NCI-H2171 treated with DMSO at 0.1 percent for 48 hours (cell line): ENCODE measurements at regions not wholly inside any gene's neighbourhood (a gene's known extent, or its start where the extent isn't known, plus 50 kb on each side); places are given as distances from the start of the nearest gene placed in this dataset.

Source experiments
- DNase-seq: peaks from one replicate; lab custom pipeline; 2025; lab: John Stamatoyannopoulos, UW

DNA sequence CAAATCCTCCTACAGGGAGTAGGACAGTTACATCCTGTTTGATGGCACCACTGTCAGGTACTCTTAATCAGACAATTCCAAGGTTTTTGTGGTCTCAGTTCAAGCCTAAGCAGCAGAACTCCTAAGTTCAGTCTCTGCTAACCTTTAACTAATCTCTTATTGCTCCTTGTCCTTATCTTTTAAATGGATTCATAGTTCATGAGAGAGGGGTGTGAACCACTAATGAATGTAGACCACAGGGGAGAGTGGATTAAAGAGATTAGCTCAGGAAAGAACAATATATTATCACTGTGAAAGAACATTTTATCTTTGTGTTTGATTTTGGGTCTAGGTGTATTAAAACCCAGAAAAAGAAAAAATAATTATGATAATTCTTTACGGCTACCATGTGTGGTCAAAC lies 168.9 kb downstream of the DCK start:
- DNase-seq, result no peak

DNA sequence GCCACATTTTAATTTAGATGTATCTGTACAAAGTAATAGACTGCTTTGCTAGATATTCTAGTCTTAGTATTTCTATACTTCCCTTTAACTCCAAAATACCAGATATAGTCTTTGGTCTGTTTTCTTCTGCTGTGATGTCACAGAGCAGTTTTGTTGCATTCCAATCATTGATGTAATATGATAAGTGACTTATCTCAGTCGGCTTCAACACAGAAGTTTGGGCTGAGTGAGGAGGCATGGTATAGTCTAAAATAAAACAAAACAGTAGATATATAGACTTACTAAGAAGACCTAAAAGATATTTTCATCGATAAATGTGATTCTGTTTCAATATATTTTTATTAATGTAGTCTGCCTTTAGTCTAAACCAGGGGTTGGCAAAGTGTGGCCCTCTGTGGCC lies 169.9 kb downstream of the DCK start:
- no peak for DNase-seq

DNA sequence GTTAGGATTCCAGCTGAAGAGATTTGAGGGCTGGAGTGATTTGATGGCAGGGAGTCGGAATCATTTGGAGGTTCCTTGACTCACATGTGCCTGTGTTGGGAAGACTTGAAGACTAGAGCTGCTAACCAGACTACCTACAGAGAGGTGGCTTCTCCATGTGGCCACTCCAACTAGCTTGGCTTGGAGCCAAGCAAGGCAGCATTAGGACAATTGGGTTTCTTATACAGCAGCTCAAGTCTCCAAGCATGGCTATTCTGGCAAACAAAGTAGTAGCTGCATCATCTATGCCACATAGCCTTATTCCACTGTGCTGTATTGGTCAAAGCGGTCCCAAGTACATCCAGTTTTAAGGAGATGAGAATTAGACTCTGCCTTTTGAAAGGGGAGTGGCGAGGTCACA lies 171.7 kb upstream of the SLC4A4 start:
- DNase-seq, result no peak

DNA sequence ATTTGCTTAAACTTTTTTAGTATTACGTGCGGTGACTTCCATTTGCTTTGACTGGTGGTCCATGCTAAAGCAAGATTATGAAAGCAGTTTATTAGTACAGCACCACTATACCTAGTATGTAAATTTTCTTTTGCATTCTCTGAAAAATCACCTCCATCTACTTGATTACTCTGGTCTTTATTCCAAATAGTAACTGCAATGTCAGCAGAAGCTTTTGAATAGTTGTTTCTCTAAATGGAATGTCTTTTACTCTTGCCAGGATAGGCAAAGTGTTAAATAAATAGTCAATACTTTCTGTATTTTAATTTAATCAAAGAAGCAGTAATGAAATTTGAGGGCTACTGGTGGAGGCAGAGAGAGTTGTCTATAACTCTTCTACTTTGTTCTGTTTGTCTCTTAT lies 167.2 kb upstream of the SLC4A4 start:
- no peak for DNase-seq

DNA sequence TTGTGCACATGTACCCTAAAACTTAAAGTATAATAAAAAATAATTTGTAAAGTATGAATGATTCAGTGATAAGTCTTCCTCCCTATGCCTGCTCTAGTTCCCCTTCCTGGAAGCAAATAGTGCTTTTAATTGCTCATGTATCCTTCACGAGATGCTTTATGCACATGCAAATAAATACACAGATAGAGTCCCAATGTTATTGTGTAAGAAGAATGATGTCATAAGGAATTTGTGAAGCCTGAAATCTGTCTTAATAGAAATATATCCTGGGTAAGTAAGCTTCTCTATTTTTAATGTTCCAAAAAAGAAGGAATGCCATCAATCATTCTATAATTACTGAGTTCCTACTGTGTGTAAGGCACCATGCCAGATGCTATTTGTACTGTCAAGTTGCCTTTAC lies 157.5 kb upstream of the SLC4A4 start:
- no peak for DNase-seq

DNA sequence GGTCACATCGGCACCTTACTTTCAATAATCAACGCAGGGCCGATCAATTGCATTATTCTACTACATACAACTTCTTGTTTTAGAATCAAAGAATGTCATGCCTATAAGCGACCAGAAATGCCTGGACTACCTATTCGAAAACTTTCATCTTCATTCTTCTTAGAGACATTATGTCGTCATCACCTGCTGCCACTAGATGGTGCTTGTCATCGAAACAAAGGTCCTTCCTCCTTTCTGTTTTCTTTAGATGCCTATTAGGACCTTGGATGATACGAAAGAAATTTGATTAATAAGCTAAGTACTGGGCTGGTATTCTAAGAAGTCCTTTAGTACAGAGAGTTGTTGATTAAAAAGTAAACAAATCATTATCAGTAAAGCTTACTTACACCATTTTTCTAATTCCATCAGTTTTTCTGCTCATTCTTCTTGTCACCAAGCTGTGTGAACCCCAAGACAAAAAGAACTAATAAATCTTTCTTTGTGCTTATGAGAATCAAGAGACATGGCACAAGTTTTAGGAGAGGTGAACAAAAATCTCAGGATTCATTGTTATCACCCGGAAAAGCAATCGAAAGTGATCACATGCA lies 154.5 kb upstream of the SLC4A4 start:
- DNase-seq, result peak; percentile 54

DNA sequence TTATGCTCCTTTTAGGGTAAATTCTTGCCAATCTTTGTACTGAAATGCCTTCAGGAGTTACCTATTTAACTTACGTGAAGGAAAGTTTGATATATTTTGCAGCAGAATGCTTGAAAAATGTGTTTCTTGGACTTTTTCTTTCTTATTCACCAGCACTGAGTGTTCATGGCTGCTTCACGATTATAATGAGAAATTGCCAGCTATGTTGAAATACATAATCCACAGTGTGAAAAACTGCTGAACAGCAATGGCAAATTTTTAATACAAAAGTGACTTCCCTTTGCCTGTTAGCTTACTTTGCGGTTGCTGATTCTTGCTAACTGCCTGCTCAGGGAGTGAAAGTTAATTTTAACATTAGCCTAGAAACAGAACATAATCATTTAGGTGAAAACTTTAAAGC lies 153.8 kb upstream of the SLC4A4 start:
- DNase-seq, result no peak

DNA sequence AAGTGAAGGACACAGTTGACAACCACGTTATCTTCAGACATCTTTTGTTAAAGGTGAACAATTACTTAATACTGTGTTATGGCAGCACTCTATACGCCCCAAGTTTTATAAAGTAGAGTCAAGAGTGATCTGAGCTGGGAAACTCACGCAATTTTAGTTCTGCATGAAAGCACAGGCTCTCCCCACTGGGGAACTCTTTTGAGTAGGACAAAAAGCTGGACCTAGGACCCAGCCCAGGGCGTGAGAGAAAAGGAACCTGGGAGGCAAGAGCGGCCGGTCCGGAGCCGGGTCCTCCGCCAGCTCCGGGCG lies 152.6 kb upstream of the SLC4A4 start:
- DNase-seq, result peak; percentile 15

DNA sequence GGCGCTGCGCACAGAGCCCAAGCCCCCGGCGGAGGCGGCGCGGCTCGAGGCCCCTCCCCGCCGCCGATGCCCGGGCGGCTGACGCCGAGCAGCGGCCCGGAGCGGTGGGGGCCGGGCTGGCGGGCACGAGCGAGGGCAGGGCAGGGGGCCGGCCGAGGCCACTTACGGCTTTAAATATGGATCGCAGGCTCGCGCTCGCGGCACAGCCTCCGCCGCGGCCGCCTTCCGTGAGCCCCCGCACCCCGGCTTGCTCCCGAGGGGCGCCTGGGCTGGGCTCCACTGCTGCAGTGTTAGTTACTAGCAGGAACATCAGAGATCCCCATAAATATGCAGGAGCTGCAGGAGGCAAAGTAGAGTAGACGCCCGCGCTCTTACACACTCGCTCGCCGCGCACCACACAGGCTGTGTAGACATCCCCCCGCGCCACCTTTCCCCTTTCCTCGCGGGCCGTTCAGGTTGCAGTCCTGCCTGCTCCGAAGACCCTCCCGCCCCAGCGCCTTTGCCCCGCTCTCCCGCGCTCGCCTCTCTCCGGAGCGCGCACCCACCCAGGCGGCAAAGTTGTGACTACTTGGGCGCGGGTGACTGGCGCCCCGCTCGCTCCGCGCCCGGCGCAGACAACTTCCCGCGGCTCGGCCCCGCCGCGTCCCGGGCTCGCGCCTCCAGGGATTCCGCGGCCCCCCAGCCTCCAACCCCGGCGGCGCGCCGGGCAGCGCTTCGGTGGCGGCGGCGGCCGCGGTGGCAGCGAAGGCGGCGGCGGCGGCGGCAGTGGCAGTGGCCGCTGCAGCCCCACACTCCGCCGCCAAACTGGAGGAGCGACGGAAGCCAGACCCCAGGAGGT lies 152.0 kb upstream of the SLC4A4 start:
- peak; percentile 33 for DNase-seq

DNA sequence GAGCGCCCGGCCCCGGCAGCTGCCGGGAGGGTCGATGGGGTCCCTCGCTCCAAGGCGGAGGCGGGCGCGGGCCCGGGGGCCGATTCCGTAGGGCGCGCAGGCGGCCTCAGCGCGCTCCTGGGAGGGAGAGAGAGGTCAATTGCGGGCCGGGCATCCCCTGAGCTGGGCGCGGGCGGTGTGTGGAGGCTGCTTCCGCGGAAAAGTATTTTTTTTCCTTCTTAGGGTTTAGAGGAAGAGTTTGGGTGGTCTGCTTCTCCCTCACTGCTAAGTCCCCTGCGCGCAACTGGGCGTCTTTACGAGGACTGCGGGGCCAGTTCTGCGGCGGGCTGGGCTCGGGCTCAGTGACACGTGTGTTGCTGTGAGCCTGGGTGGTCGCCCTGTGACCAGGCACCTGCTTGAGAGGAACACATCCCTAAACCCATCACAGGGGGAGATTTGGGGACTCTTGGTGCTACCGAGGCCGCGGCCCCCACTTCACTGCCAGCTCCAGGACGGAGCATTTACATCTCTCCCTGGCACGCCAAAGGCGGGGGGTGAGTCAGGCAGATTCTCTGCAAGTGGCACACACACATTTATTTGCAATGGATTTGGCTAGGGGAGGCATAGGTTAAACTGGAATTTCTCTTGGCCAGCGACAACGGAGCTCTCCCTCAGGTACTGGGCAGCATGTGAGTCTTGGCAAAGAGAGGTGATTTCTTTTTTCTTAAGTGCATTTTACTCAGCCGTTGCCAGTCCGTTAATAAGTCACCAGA lies 151.2 kb upstream of the SLC4A4 start:
- peak; percentile 55 for DNase-seq

DNA sequence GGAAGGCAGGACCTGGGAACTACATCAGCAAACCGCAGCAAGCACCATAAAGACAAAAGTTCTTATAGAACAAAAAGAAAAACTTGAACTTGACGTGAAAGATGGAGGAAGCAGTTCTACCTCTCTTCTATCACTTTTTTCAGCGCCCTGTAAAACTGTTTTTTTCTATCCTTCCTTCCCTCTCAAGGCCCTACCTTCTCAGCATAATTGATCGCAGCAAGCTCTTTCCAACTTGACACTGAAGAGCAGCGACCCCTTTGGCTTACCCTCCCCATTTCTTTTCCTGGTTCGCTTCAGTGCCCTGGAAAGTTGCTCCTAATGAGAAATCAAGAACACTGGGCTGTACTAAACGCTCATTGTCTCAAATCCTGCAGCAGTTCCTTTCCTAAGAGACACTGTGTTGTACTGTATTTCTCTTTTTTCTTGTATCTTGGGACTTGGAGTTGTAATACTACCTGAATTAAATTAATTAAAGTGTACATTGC lies 150.6 kb upstream of the SLC4A4 start:
- peak; percentile 62 for DNase-seq

DNA sequence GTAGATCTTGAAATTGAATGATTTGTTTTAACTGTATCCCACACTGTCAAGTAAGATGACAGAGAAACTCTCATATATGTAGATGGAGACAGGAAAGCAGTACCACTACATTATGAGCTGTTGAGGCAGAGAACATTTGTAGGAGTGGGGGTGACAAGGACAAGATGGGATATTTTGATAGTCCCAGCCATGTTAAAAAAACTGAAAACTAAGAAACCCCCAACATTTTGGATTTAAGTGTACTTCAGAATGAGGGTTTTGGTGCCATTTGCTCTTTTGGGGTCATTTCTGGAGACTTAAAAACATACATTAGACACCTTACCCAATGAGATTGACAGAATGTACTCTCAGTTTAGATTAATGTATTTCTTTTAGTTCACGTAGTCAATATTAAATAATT lies 149.9 kb upstream of the SLC4A4 start:
- no peak for DNase-seq

DNA sequence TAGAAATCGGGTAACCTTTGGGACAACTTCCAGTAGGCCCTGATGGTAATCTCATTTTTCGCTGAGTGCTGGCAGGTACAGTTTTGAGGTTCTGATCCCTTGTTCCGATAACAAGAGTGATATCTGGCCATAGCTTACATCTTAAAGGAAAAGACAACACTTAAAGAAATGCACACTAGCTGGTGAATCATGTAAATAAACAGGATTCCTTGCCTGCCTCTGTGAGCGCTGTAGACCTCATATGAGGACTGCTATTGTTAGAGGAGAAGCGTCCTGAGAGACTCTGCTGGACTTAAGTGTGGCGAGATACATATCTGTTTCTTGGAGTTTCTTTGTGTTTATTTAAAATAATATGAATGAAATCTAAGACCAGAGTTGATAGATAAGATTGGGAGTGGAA lies 149.3 kb upstream of the SLC4A4 start:
- no peak for DNase-seq

DNA sequence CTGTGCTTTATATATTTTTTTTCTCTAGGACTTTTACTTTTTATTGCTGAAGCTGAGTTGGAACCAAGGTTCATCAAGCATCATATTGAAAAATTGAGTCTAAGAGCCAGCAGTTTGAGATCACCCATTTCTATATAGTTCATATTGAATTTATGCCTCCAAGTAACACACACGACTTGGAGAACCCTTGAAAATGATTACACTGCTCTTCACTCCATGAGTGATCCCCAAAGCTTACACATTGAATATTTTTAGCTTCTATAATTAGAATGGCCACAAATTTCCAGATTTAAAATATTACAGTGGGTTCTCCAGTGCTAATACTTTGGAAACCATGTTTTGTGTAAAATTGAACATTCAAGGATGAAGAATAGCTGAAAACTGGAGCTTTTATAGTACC lies 144.4 kb upstream of the SLC4A4 start:
- DNase-seq, result no peak

DNA sequence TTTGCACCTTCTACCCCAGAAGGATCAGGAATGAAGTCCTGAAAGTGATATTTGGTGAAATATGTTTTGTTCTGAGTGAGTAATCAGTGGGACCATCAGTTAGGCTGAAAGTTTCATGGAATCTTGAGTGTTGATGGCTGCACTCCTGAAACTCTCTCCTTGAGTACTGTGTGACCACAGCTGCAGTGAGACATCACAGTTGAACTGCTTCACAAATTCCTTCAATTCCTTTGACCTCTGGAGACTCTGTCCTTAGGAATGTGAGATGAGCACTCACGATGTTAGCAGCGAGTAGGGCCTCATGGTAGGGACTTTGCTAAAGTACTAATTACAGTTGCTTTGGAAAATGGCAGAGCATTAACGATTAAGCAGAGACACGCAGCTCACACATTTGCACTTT lies 142.9 kb upstream of the SLC4A4 start:
- no peak for DNase-seq

DNA sequence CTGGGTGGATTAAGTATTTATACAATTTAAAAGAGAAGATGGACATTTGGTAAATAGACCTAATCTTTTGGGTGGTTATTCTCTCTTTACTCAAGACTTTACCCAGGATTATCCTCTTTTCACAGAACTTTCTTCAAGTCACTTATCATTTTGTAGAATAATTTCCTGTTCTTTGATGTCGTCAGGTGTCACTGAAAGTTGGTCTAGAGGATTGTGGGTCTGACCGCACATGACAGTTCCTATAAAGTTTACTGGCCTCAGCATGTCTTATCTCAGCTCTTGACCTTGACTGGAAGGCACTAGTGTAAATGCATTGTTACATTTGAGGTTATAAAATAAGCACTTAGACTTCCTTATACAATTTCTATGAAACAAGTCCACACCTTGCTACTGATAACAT lies 139.9 kb upstream of the SLC4A4 start:
- no peak for DNase-seq

DNA sequence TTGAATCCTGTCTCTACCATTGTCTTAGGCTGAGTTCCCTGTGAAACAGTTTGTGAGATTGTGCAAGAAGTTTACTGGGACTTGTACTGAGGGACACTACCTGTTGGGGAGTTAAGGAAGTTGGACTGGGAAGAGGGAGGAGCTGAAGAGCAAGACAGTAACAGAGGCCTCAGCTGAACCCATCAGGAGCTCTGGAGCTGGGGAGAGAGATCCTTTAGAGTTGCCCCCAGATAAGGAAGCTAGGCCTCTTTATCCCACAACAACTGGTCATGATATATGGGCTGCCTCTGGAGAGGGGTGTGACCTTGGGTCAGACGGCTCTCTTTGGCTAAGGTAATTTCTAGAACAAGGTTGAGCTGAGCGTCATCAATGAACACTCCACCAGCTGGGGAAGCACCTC lies 137.8 kb upstream of the SLC4A4 start:
- DNase-seq, result no peak

DNA sequence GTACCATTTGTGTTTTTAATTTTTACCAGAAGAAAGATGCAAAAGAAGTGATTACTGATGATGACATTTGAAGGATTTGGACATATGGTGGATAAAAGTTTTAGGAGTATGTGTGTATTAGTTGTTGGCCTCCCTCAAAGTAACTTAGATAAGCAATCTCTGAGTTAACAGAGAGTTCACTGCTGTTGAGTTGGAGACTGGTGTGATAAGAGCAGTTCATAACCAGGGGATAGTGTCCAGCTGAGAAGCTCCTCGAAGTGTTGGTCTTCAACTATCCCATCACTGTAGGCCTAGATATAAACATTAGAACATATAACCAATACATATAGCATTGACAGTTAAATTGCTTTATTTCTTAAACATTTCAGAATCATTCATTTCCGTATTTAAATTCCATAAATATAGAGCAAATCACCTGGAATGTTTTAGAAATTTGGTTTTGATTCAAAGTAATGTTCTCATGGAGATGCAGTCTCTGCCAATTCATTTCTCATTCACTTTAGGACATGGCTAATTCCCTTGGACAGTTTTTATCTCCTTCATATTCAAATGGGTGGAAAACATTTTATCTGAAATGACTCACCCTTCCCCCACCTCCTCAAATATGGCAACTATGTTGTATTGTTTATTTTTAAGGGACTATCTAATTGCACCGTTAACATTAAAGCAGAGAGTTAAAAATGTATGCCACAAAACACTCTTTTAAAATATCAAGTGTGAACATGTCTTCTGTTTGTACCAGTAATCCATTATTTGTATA lies 136.8 kb upstream of the SLC4A4 start:
- DNase-seq, result no peak

DNA sequence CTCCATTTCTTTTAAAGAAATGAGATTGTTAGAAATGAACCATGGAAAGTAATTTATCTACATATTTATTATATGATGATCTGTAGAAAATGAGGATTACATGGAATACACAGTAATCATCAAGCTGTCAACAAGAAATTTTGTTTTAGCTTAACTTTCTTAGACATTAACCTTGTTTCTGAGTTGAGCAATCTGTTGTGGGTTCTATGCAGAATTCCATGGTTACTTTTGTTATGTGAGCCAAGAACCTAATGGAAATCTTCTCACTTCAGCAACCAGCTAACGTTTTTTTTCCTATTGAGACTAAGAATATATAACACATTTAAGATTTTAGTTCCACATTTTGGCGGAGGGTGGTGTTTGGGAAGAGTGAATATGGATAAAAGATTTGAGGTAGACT lies 136.1 kb upstream of the SLC4A4 start:
- no peak for DNase-seq

DNA sequence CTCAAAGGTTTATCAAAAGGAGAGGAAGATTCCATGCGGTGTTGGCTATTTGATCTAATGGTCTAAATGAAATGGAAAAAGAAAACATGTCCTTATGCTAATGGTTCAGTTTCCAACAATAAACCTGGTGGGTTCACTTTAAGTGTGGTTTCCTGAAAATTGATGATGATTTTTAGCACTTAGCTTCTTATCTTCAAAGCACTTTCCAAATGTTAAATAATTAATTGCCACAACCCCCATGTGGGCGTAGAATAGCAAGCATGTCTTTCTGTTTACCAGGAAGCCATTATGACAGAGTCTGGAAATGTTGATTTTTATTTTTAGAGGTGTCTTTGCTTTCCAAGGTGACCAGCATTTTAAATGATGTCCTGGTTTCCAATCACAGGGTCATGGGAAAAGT lies 134.8 kb upstream of the SLC4A4 start:
- no peak for DNase-seq

DNA sequence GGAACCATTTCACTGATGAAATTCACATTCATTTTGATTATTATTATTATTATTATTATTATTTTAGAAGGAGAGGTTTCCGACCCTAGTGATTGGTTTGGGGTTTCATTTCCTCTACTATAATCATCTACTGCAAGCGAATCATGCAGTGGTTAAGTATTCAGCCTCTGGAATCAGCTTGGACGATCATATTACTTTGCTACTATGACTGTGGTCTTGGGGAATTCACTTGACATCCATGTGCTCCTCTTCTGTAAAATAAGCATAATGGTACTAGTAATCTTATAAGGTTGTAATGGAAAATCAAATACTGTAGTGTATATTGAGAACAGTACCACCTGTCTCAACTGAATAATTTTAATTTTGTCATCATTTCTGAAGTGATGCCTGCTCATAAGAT lies 132.1 kb upstream of the SLC4A4 start:
- peak; percentile 4 for DNase-seq

DNA sequence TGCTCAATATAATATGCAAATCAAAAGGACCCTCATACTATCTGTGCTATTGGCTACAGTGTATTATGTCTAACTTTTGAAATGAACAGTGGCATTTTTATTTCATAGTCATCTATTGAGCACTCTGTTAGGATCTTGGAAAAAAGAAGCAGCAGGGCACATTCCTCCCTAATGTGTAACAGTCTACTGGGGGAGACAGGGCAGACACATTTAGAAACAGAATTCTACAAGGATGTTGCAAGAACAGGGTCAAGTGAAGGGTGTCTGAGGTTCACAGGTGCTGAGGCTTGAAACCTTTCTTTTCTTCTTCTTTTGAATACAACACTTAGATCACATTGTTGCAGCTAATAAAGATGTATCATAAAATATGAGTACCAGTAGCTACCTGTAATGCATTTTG lies 129.7 kb upstream of the SLC4A4 start:
- no peak for DNase-seq

DNA sequence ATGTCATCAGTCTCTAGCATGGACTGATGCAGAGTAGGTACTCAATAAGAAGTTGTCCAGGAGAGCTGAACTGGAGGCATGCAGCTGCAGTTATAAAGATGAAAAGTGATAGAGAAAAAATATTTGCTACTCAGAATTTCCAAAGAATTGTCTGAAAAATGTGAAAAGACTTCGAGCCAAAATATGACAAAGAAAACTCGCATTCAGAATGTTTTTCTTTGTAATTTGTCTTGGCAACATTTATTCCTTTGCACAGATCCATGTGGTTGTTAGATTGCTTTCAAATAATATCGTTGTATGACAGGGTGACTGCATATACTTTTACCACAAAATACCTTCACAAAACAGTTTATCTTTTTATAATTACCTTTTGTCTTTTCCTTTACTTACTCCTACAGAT lies 128.0 kb upstream of the SLC4A4 start:
- DNase-seq, result no peak
